GM19043 (cell line): ENCODE measurements at regions not wholly inside any gene's neighbourhood (a gene's known extent, or its start where the extent isn't known, plus 50 kb on each side); places are given as distances from the start of the nearest gene placed in this dataset.

ENCODE experiments used
- ATAC-seq: cut with Tn5 transposase; IDR thresholded peaks from one replicate; pipeline ENCODE4 v1.9.1; 2021; ENCODE audit warnings: low read depth; ENCODE audit not compliant: unreplicated experiment

- ATAC-seq = no peak
Observed at GRCh38 chr6:9627916-9628315, 787.0 kb downstream of the TFAP2A start.

GRCh38 chr6:9623985-9624384 lies 790.9 kb downstream of the TFAP2A start:
- no peak for ATAC-seq

GRCh38 chr6:9623228-9623832 lies 791.5 kb downstream of the TFAP2A start:
- no peak for ATAC-seq

DNA sequence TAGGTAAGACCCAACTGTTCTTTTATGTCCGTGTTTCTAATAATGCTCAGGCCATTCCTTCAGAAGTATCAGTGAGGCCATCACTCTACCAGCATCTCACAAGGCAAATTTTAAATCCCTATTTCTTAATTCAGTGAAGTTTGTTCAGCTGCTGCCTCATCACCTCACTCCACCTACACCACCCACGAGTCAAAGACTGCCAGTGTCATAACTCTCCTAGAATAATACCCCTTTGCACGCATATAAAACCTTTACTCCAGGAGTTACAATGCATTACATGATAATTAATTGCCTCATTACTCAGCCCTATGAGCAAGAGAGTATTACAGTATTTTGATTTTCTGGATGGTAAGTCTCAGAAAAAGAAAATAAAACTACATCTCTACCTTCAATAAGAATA lies 793.6 kb downstream of the TFAP2A start:
- no peak for ATAC-seq

DNA sequence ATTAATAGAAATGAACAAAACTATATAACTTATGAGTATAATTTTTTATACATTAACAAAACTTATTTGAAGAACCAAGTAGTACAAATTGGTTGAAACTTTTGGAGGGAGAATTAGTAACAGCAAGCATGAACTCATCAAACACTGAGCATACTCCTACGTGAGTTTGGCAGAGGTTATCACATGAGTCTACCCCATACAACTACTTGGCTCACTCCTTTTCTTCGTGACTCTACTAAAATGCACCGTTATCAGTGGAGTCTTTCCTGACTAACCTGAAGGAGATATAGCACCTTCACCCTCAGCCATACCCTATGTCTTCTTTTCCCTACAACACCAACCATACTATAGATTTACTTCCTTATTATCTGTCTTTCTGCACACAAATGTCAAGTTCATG lies 794.2 kb downstream of the TFAP2A start:
- no peak for ATAC-seq

DNA sequence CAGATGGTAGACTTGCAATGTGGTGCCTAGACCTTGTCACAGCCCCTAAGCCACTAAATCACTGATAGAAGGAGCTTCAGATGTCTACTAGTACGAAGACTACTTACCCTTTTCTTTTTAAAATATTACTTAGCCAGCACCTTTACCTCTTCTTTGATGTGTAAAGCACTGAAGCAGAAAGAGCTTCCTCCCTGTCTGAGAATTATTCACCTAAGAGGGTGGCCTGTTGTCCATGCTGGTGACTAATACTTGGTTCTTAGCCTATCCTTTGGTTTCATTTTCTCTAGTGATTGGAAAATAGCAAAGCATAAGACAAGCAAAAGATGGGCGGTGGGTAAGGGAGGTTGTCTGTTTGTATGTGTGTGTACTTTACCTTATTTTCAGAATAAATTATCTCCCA lies 794.6 kb downstream of the TFAP2A start:
- ATAC-seq = no peak

DNA sequence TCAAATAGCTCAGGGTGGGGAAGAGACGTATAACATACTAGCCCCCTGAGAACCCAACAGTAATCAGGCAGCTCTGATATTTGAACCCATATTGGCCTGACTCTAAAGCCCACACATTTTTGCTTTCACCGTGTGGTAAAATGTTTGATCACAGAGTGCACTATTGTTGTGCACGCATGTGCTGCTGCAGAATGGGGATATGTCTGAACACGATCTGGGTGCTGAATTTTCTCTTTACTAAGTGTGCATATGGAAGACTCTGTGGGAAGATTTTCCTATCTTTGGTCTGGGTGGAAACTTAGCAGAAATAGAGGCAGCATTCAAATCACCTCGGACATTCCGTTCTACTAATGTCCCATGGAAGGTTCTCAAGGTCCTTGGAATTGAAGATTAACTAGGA lies 800.1 kb downstream of the TFAP2A start:
- no peak for ATAC-seq

DNA sequence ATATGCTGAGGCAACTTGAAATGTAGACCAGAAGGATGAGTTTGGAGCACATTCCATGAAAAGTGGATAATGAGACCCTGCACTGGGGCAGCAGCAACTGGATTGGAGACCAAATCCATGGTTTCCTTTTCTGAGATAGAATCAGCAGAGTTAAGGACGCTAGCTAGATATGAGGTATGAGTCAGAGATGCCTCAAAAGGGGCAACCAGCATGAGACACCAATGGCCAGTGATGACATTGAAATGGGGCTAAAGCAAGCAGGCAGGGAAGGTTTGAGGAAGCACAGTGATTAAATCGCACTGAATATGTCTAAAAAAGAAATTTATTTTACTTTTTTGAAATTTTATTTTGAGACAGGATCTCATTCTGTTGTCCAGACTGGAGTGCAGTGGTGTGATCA lies 802.4 kb downstream of the TFAP2A start:
- no peak for ATAC-seq

GRCh38 chr6:9610620-9611415 lies 804.1 kb downstream of the TFAP2A start:
- no peak for ATAC-seq

- no peak for ATAC-seq
Observed at GRCh38 chr6:9606435-9607134, 808.3 kb downstream of the TFAP2A start.

DNA sequence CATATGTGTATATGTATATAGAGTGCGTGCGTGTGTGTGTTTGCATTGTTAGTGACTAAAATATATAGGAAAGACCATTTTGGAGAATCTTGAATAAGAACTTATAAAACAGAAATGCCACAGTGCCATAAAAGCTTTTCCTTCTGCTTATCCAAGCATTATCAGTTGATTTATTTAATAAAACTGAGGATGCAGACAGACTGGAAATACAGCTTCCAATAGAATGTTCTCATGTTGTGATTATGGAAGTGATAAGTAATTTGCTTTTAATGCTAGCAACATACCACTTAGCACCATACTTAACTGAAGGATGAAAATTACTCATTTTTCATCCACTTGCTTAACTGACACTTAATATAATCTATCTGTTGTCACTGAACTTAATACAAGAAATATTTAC lies 820.1 kb downstream of the TFAP2A start:
- no peak for ATAC-seq

- ATAC-seq = no peak
Observed at GRCh38 chr6:9593554-9593953, 821.3 kb downstream of the TFAP2A start.

- ATAC-seq = no peak
Observed at GRCh38 chr6:9583753-9584352, 831.0 kb downstream of the TFAP2A start.

DNA sequence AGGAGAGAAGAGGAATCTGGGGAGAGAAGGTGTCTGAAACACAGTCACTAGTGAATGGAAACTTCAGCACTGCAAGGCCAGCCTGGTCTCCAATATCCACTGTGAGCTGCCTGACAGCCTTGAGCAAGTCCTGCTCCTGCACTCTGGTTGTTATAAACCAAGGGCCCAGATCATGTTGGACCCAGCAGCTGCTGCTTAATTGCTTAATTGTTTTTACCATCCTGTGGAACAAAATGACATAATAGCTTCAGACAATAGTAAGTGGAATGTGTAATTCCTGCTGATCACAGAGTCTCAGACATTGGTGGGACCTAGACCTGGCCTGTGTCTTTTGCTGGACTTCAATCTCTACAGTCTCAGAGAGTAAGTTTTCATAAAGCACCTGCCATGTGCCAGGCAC lies 833.7 kb downstream of the TFAP2A start:
- ATAC-seq = no peak

DNA sequence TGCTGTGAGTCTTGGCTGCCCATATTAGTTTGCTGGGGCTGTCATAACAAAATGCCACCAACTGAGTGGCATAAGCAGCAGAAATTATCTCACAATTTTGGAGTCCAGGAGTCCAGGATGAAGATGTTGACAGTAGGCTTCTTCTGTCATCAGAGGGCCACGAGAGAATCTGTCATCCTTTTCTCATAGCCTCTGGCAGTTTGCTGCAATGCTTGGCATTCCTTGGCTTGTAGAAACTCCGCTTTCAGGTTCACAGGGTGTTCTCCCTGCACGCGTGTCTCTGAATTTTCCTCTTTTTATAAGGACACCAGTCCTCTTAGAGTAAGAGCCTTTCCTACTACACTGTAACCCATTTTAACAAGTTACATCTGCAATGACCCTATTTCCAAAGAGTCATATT lies 838.4 kb downstream of the TFAP2A start:
- no peak for ATAC-seq

- no peak for ATAC-seq
Observed at GRCh38 chr6:9566096-9566495, 848.8 kb downstream of the TFAP2A start.

GRCh38 chr6:9564021-9564420 lies 850.9 kb downstream of the TFAP2A start:
- ATAC-seq = no peak

- no peak for ATAC-seq
Observed at GRCh38 chr6:9563568-9563967, 851.3 kb downstream of the TFAP2A start.

DNA sequence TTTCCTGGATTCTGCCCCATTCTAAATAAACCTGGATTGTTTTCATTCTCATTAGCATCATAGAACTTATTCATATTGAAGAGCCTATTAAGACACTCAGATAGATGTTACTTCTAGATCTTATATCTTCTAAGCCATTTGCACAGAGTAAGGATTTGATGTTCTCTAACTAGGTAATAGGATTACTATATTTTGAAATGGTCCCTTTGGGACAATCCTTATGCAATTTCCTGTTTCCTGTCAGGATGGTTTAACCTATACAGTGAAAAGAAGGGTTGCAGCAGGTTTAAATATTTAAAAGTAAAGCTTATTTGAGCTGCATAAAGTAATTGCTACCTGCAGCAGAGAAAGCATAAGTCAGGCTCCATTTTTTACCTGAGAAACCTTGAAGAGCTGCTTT lies 860.1 kb downstream of the TFAP2A start:
- ATAC-seq = no peak

- ATAC-seq = no peak
Observed at GRCh38 chr6:9554323-9554722, 860.6 kb downstream of the TFAP2A start.

DNA sequence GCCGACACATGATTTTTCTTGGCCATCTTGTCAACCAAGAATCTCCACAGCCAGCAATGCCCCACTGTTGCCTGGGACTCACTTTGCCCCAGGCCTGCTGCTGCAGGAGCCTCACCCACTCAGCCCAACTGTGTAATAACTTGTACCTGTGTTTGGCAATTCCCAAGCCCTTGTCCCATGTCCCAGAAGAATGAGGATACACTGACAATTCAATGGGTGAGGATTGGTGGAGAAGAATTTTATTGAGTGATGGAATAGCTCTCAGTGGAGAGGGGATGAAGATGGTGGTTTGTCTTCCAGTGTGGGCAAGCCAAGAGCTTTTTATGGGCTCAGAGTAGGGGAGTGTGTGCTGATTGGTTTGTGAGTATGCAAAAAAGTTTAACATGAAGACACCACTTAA lies 861.9 kb downstream of the TFAP2A start:
- no peak for ATAC-seq
